Spleen (tissue), 7 donors: ENCODE measurements at regions not wholly inside any gene's neighbourhood (a gene's known extent, or its start where the extent isn't known, plus 50 kb on each side); places are given as distances from the start of the nearest gene placed in this dataset.

Experiments used
- CTCF ChIP-seq, 11 experiments: fragments of 200-600 bp in 7 of 11; fragments of 450-650 bp in 4 of 11; sonication (generic) in 4 of 11; IDR thresholded peaks in 8 of 11; conservative IDR thresholded peaks in 3 of 11; 1 replicate in 7 of 11; 2 replicates in 4 of 11; pipeline versions ENCODE4 v1.4.0 to v1.8.0; 2016 to 2021; ENCODE audit warnings: antibody characterized with exemption in 11 of 11, inconsistent platforms in 4 of 11, mild to moderate bottlenecking in 1 of 11
- POLR2A ChIP-seq, 3 donors: fragments of 450-650 bp; IDR thresholded peaks; one replicate each; pipeline ENCODE4 v1.5.1; 2017; ENCODE audit warnings: antibody characterized with exemption in 3 of 3, mild to moderate bottlenecking in 1 of 3
- POLR2AphosphoS5 ChIP-seq, 3 donors: sonication (generic); formaldehyde crosslinking; IDR thresholded peaks; one replicate each; pipeline ENCODE4 v1.5.1; 2017; ENCODE audit warnings: antibody characterized with exemption in 3 of 3
- donor health status: DM: no; HTN: no; CAD: no; lungs with moderate emphysema.
- donor health status: DM: no; HTN: no; CAD: no.
- donor health status: DM: no; HTN: no; CAD: no.

DNA sequence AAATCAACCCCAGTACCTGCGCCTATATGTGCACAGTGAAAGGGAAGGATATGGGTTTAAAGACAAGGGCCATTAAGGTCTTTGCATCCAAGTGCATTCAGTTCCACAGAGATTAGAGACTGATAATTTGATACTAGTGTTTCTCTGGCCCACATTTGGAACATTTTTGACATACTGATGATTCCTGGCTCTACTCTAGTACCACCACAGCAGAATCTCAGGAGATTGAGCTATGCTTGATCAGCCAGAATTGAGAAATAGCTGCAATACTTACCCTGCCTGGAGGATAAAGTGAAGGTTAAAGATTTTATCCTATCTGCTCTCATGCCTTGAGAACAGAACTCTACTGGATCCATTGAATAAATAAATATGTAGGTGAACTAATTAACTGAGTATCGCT, 1267.8 kb downstream of the SUCLG1 start:
- TF ChIP-seq POLR2A (IDR thresholded peaks at IDR 0.05), result no peak
- no peak for TF ChIP-seq CTCF (IDR thresholded peaks at IDR 0.05 in 8 of 11, conservative IDR thresholded peaks at IDR 0.05 in 3 of 11)
- no peak for TF ChIP-seq POLR2AphosphoS5 (IDR thresholded peaks at IDR 0.05)
